ENCODE measurements at regions not wholly inside any gene's neighbourhood (a gene's known extent, or its start where the extent isn't known, plus 50 kb on each side); places are given as distances from the start of the nearest gene placed in this dataset.
"Not testable (repeated sequence)": the region's sequence is repeated elsewhere in the genome, so short reads cannot be mapped to it uniquely, and the experiment has no call there.

GRCh38 chr6:109257494-109257893 is 124.8 kb downstream of the CD164 start:
- H3K9me3 Mint-ChIP-seq, result no peaks in the 10 kb centered on the region
- no peaks in the 10 kb centered on the region for H3K36me3 Mint-ChIP-seq
- ATAC-seq (ENCODE audit: low read depth) (no peak), DNase-seq (no peak)
- H3K27ac Mint-ChIP-seq, result no peak overlapping the region
- no peak overlapping the region for H3K4me3 Mint-ChIP-seq
- POLR2A ChIA-PET, result interaction anchor here (0.7 kb wide), 1 partner anchor 1303 kb away, joined by 4 read pairs; no protein-coding TSS in a partner anchor
- no peaks in the 10 kb centered on the region for H3K4me1 Mint-ChIP-seq
- H3K27me3 Mint-ChIP-seq, result peaks cover 8% of the 10 kb centered on the region

- POLR2A ChIA-PET, result no interaction called here
- no peaks in the 10 kb centered on the region for H3K4me1 Mint-ChIP-seq
- peaks cover 8% of the 10 kb centered on the region for H3K27me3 Mint-ChIP-seq
- H3K27ac Mint-ChIP-seq, result no peak overlapping the region
- ATAC-seq (ENCODE audit: low read depth), result no peak
- H3K9me3 Mint-ChIP-seq, result no peaks in the 10 kb centered on the region
- H3K4me3 Mint-ChIP-seq, result no peak overlapping the region
- DNase-seq, result no peak
- no peaks in the 10 kb centered on the region for H3K36me3 Mint-ChIP-seq
These were observed 126.2 kb downstream of the CD164 start for GRCh38 chr6:109255946-109256640.

- no peaks in the 10 kb centered on the region for H3K36me3 Mint-ChIP-seq
- H3K4me1 Mint-ChIP-seq, result no peaks in the 10 kb centered on the region
- POLR2A ChIA-PET, result no interaction called here
- peaks cover 8% of the 10 kb centered on the region for H3K27me3 Mint-ChIP-seq
- no peak for DNase-seq
- no peak overlapping the region for H3K27ac Mint-ChIP-seq
- H3K4me3 Mint-ChIP-seq, result no peak overlapping the region
- no peaks in the 10 kb centered on the region for H3K9me3 Mint-ChIP-seq
- no peak for ATAC-seq (ENCODE audit: low read depth)
These were observed 127.2 kb downstream of the CD164 start for GRCh38 chr6:109255087-109255486.

- Mint-ChIP-seq H3K4me3 (no peak overlapping the region), H3K4me1 (no peaks in the 10 kb centered on the region), H3K27me3 (peaks cover 8% of the 10 kb centered on the region), H3K36me3 (no peaks in the 10 kb centered on the region), H3K9me3 (no peaks in the 10 kb centered on the region), H3K27ac (no peak overlapping the region)
- POLR2A ChIA-PET, result no interaction called here
- DNase-seq, result no peak
- ATAC-seq (ENCODE audit: low read depth), result no peak
These were observed 128.9 kb downstream of the CD164 start for GRCh38 chr6:109253366-109253765.

- Mint-ChIP-seq H3K36me3 (no peaks in the 10 kb centered on the region), H3K27me3 (peaks cover 8% of the 10 kb centered on the region), H3K27ac (no peak overlapping the region), H3K4me1 (no peaks in the 10 kb centered on the region), H3K4me3 (no peak overlapping the region), H3K9me3 (no peaks in the 10 kb centered on the region)
- POLR2A ChIA-PET, result no interaction called here
- no peak for DNase-seq
- ATAC-seq (ENCODE audit: low read depth), result no peak
These were observed 129.8 kb downstream of the CD164 start for GRCh38 chr6:109252261-109253041.

- POLR2A ChIA-PET, result no interaction called here
- Mint-ChIP-seq H3K9me3 (no peaks in the 10 kb centered on the region), H3K27ac (no peak overlapping the region), H3K27me3 (peaks cover 8% of the 10 kb centered on the region), H3K36me3 (no peaks in the 10 kb centered on the region), H3K4me3 (no peak overlapping the region), H3K4me1 (no peaks in the 10 kb centered on the region)
- no peak for ATAC-seq (ENCODE audit: low read depth)
- DNase-seq, result no peak
These were observed 130.4 kb downstream of the CD164 start for GRCh38 chr6:109251839-109252238.

- POLR2A ChIA-PET; H3K36me3 Mint-ChIP-seq; H3K9me3 Mint-ChIP-seq; H3K27ac Mint-ChIP-seq; H3K4me3 Mint-ChIP-seq; H3K4me1 Mint-ChIP-seq; ATAC-seq (ENCODE audit: low read depth); H3K27me3 Mint-ChIP-seq; DNase-seq: not testable (repeated sequence)
These were observed 131.6 kb downstream of the CD164 start for GRCh38 chr6:109250544-109251156.

GRCh38 chr6:109243863-109244825 is 138.1 kb downstream of the CD164 start:
- ATAC-seq (ENCODE audit: low read depth) (peak; percentile 83), DNase-seq (no peak)
- H3K9me3 Mint-ChIP-seq, result peaks cover 1% of the 10 kb centered on the region
- H3K4me3 Mint-ChIP-seq, result peak overlapping the region; percentile 64
- POLR2A ChIA-PET, result interaction anchor here (0.7 to 1.7 kb wide), 3 partner anchors 15 to 138 kb away, joined by 3 to 10 read pairs (median 4); partner anchors contain the start of gene CD164
- H3K27me3 Mint-ChIP-seq, result no peaks in the 10 kb centered on the region
- H3K4me1 Mint-ChIP-seq, result peaks cover 21% of the 10 kb centered on the region
- peaks cover 6% of the 10 kb centered on the region for H3K36me3 Mint-ChIP-seq
- H3K27ac Mint-ChIP-seq, result peak overlapping the region; percentile 41

- Mint-ChIP-seq H3K27me3 (no peaks in the 10 kb centered on the region), H3K9me3 (peaks cover 1% of the 10 kb centered on the region), H3K36me3 (peaks cover 6% of the 10 kb centered on the region), H3K4me1 (peaks cover 22% of the 10 kb centered on the region), H3K27ac (no peak overlapping the region), H3K4me3 (no peak overlapping the region)
- DNase-seq (no peak), ATAC-seq (ENCODE audit: low read depth) (no peak)
- POLR2A ChIA-PET, result interaction anchor here (1.7 kb wide), 1 partner anchor 139 kb away, joined by 10 read pairs; the partner anchor contains the start of gene CD164
These were observed 139.3 kb downstream of the CD164 start for GRCh38 chr6:109242925-109243324.

GRCh38 chr6:109242029-109242428 is 140.2 kb downstream of the CD164 start:
- no peak for ATAC-seq (ENCODE audit: low read depth)
- Mint-ChIP-seq H3K9me3 (peaks cover 5% of the 10 kb centered on the region), H3K27ac (no peak overlapping the region), H3K4me1 (peaks cover 31% of the 10 kb centered on the region), H3K27me3 (peaks cover 2% of the 10 kb centered on the region), H3K4me3 (no peak overlapping the region), H3K36me3 (peaks cover 14% of the 10 kb centered on the region)
- POLR2A ChIA-PET, result interaction anchor here (0.6 to 0.9 kb wide), 2 partner anchors 18 to 241 kb away, joined by 3 to 5 read pairs; no protein-coding TSS in a partner anchor
- no peak for DNase-seq

GRCh38 chr6:109241199-109241598 is 141.1 kb downstream of the CD164 start:
- DNase-seq (no peak), ATAC-seq (ENCODE audit: low read depth) (no peak)
- Mint-ChIP-seq H3K4me1 (peaks cover 38% of the 10 kb centered on the region), H3K4me3 (no peak overlapping the region), H3K27ac (no peak overlapping the region), H3K9me3 (peaks cover 5% of the 10 kb centered on the region), H3K27me3 (peaks cover 2% of the 10 kb centered on the region), H3K36me3 (peaks cover 14% of the 10 kb centered on the region)
- POLR2A ChIA-PET, result interaction anchor here (0.6 to 0.9 kb wide), 2 partner anchors 17 to 241 kb away, joined by 3 to 5 read pairs; no protein-coding TSS in a partner anchor

GRCh38 chr6:109240370-109241084 is 141.7 kb downstream of the CD164 start:
- ATAC-seq (ENCODE audit: low read depth), result no peak
- Mint-ChIP-seq H3K4me3 (no peak overlapping the region), H3K27ac (no peak overlapping the region)

More at GRCh38 chr6:109240370-109241084, 141.7 kb downstream of the CD164 start:
- H3K4me1 Mint-ChIP-seq, result peaks cover 41% of the 10 kb centered on the region
- peaks cover 2% of the 10 kb centered on the region for H3K27me3 Mint-ChIP-seq
- peaks cover 5% of the 10 kb centered on the region for H3K9me3 Mint-ChIP-seq
- POLR2A ChIA-PET, result interaction anchor here (2.4 kb wide), 1 partner anchor 142 kb away, joined by 7 read pairs; the partner anchor contains the start of gene CD164
- peaks cover 14% of the 10 kb centered on the region for H3K36me3 Mint-ChIP-seq
- DNase-seq, result no peak
